ENCODE measurements at regions not wholly inside any gene's neighbourhood (a gene's known extent, or its start where the extent isn't known, plus 50 kb on each side); places are given as distances from the start of the nearest gene placed in this dataset.
"Not testable (repeated sequence)": the region's sequence is repeated elsewhere in the genome, so short reads cannot be mapped to it uniquely, and the experiment has no call there.

DNA sequence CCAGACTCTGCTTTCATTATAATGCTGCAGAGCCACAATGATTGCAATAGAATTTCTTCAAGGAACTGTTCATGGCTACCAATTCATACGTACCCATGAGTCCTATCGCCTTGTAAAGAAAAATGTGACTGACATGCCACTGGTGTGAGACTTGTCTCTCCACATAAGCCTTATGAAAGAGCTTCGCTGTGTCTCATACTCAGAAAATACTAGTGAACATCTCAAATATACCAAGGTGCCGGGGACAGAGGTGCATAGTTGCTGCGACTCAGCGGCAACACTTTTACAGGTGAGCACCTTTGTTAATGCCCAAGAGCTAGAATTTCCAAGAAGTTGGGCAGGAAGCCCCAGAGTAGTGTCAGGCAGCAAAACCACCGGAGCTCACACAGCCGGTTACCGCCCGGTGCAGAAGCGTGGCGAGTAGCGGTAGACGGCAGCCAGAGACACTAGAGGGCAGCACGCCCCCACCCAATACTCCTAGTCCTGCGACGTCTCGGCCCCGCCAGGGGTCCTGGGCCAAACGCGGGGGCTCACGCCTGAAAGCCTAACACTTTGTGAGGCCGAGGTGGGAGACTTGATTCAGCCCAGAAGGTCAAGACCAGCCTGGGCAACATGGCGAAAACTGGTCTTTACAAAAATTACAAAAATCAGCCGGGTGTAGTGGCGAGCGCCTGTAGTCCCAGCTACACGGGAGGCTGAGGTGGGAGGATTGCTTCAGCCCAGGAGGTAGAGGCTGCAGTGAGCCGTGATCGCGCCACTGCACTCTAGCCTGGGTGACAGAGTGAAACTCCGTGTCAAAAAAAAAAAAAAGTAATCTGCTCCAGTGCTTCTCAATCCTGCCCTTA lies 50.5 kb upstream of the CCL21 start:
- intact Hi-C loops (cut with DNase I, micrococcal nuclease); H3K36me3 ChIP-seq (ENCODE audit: insufficient read depth, low read length); H3K9me3 ChIP-seq (ENCODE audit: control insufficient read depth in 1 of 2, insufficient read depth in 1 of 2, low read length in 2 of 2); H3K27ac Mint-ChIP-seq; H3K4me3 ChIP-seq (ENCODE audit: low read length); POLR2A ChIA-PET; H3K4me1 ChIP-seq (ENCODE audit: insufficient read depth, low read length); H3K4me1 Mint-ChIP-seq (ENCODE audit: low read depth); H3K27ac ChIP-seq (ENCODE audit: low read depth in 1 of 2, low read length in 2 of 2); H3K36me3 Mint-ChIP-seq (ENCODE audit: low read depth); H3K9me3 Mint-ChIP-seq; H3K4me3 Mint-ChIP-seq: not testable (repeated sequence)
- peaks cover 58% of the 10 kb centered on the region for H3K27me3 Mint-ChIP-seq
- ATAC-seq (ENCODE audit: poor library complexity) = peak; percentile 55
- peaks cover 14 to 17% of the 10 kb centered on the region in 2 experiments for H3K27me3 ChIP-seq (ENCODE audit: control insufficient read depth in 1 of 2, insufficient read depth in 2 of 2, low read length in 2 of 2)
- DNase-seq = peak in 12 of 14 experiments; percentile 1 to 51 (median 27)
- TF ChIP-seq, protein P1, sequence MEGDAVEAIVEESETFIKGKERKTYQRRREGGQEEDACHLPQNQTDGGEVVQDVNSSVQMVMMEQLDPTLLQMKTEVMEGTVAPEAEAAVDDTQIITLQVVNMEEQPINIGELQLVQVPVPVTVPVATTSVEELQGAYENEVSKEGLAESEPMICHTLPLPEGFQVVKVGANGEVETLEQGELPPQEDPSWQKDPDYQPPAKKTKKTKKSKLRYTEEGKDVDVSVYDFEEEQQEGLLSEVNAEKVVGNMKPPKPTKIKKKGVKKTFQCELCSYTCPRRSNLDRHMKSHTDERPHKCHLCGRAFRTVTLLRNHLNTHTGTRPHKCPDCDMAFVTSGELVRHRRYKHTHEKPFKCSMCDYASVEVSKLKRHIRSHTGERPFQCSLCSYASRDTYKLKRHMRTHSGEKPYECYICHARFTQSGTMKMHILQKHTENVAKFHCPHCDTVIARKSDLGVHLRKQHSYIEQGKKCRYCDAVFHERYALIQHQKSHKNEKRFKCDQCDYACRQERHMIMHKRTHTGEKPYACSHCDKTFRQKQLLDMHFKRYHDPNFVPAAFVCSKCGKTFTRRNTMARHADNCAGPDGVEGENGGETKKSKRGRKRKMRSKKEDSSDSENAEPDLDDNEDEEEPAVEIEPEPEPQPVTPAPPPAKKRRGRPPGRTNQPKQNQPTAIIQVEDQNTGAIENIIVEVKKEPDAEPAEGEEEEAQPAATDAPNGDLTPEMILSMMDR (IDR thresholded peaks at IDR 0.05) = peak; percentile 18
- CTCF ChIA-PET = interaction anchor here (1.2 kb wide), 1 partner anchor 14 kb away, joined by 5 read pairs; no protein-coding TSS in a partner anchor

Data from CD4-positive, alpha-beta T cell (primary cell).